ENCODE measurements at regions not wholly inside any gene's neighbourhood (a gene's known extent, or its start where the extent isn't known, plus 50 kb on each side); places are given as distances from the start of the nearest gene placed in this dataset.
"Not testable (repeated sequence)": the region's sequence is repeated elsewhere in the genome, so short reads cannot be mapped to it uniquely, and the experiment has no call there.

DNA sequence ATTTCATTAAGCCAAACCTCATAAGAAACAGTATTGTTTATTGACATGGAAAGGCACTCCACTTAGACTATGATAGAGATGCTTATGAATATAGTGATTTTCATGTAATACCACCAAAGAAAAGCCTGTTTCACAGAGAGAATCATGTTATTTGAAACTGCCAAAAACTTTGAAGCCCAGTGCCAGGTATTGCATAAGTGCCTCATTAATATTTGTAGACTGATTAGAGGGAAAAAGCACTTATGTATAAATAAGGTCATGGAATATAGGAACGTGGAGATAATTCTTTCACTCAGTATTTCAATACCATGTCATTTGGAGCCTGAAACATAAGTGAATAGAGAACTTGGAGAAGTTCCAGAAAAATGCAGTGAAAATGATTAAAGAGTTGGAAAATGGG, 162.6 kb upstream of the CRIM1 start:
- Histone ChIP-seq H3K27ac (no peak overlapping the region), H3K4me1 (no peaks in the 10 kb centered on the region), H3K36me3 (no peaks in the 10 kb centered on the region), H3K9me3 (no peaks in the 10 kb centered on the region), H3K27me3 (no peaks in the 10 kb centered on the region), H3K4me3 (no peak overlapping the region)
- TF ChIP-seq, protein P1, sequence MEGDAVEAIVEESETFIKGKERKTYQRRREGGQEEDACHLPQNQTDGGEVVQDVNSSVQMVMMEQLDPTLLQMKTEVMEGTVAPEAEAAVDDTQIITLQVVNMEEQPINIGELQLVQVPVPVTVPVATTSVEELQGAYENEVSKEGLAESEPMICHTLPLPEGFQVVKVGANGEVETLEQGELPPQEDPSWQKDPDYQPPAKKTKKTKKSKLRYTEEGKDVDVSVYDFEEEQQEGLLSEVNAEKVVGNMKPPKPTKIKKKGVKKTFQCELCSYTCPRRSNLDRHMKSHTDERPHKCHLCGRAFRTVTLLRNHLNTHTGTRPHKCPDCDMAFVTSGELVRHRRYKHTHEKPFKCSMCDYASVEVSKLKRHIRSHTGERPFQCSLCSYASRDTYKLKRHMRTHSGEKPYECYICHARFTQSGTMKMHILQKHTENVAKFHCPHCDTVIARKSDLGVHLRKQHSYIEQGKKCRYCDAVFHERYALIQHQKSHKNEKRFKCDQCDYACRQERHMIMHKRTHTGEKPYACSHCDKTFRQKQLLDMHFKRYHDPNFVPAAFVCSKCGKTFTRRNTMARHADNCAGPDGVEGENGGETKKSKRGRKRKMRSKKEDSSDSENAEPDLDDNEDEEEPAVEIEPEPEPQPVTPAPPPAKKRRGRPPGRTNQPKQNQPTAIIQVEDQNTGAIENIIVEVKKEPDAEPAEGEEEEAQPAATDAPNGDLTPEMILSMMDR (IDR thresholded peaks at IDR 0.05), result no peak
- no peak for ATAC-seq
- DNase-seq, result no peak
- 41 to 48% methylated on average over 1 of the region's 1 CpG for WGBS, 2 donors
- intact Hi-C loops (cut with DNase I), result no loop called here

DNA sequence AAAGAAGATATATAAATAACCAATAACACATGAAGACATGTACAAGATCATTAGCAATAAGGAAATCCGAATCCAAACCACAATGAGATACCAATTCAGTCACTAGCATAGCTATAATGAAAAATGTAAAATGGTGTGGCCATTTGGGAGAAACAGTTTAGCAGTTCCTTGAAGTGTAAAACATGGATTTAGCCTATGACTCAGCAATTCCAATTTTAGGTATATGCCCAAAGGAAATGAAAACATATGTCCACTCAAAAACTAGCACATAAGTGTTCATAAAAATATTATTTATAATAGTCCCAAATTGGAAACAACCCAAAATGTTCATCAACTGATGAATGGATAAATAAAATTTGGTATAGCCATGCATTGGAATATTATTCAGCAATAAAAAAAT, 165.5 kb upstream of the CRIM1 start:
- TF ChIP-seq, protein P1 (IDR thresholded peaks at IDR 0.05), result no peak
- H3K4me3 ChIP-seq, result no peak overlapping the region

DNA sequence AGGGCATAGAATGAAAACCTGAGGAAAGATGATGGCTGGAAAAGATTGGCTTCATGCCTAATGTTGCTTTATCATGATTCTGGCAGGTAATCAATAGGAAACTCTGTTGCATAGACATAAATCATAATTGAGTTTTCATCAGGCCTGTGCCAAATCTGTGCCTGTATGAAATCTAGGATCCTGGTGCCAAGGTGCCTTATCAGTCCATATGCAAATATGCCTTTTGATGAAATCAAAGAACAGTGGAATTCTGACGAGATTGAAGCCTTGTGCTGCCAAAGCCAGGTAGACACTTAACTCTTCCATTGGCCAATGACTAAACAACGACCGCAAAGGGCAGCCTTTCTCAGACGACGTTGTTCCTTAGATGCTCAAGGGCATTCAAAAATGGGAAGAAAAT, 170.0 kb upstream of the CRIM1 start:
- no peak for DNase-seq
- Histone ChIP-seq H3K27ac (no peak overlapping the region), H3K4me3 (no peak overlapping the region), H3K36me3 (no peaks in the 10 kb centered on the region), H3K9me3 (no peaks in the 10 kb centered on the region), H3K27me3 (no peaks in the 10 kb centered on the region), H3K4me1 (no peaks in the 10 kb centered on the region)
- no peak for ATAC-seq
- intact Hi-C loops (cut with DNase I), result no loop called here
- 84% methylated on average over 5 of the region's 5 CpGs for WGBS, 2 donors
- TF ChIP-seq, protein P1 (IDR thresholded peaks at IDR 0.05), result no peak

More for the DNA sequence above, 165.5 kb upstream of the CRIM1 start:
- H3K27me3 ChIP-seq, result no peaks in the 10 kb centered on the region
- intact Hi-C loops (cut with DNase I), result no loop called here
- ATAC-seq (no peak), DNase-seq (no peak)
- no peaks in the 10 kb centered on the region for H3K4me1 ChIP-seq
- H3K36me3 ChIP-seq, result no peaks in the 10 kb centered on the region
- H3K9me3 ChIP-seq, result no peaks in the 10 kb centered on the region
- WGBS, 2 donors, result 82 to 91% methylated on average over 1 of the region's 1 CpG
- H3K27ac ChIP-seq, result no peak overlapping the region

DNA sequence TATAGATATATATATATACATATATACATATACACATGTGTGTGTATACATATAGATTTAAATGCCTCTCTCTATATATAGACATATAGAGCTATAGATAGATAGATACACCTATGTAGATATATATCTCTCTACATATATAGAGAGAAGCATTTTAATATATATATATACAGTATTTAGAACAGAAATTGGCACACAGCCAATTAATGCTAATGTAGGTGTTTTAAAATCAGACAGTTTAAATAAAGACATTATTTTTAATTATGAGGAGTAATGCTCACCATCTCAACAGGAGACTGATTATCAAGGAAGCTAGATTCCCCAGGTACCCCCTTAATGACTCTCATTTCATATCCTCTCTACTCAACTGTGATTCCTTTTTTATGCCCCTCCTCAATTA, 170.7 kb upstream of the CRIM1 start:
- no peaks in the 10 kb centered on the region for H3K36me3 ChIP-seq
- no peak overlapping the region for H3K27ac ChIP-seq
- ATAC-seq (no peak), DNase-seq (no peak)
- H3K27me3 ChIP-seq, result no peaks in the 10 kb centered on the region
- H3K4me1 ChIP-seq, result no peaks in the 10 kb centered on the region
- TF ChIP-seq, protein P1 (IDR thresholded peaks at IDR 0.05), result no peak
- intact Hi-C loops (cut with DNase I), result no loop called here
- no peaks in the 10 kb centered on the region for H3K9me3 ChIP-seq
- H3K4me3 ChIP-seq, result no peak overlapping the region

DNA sequence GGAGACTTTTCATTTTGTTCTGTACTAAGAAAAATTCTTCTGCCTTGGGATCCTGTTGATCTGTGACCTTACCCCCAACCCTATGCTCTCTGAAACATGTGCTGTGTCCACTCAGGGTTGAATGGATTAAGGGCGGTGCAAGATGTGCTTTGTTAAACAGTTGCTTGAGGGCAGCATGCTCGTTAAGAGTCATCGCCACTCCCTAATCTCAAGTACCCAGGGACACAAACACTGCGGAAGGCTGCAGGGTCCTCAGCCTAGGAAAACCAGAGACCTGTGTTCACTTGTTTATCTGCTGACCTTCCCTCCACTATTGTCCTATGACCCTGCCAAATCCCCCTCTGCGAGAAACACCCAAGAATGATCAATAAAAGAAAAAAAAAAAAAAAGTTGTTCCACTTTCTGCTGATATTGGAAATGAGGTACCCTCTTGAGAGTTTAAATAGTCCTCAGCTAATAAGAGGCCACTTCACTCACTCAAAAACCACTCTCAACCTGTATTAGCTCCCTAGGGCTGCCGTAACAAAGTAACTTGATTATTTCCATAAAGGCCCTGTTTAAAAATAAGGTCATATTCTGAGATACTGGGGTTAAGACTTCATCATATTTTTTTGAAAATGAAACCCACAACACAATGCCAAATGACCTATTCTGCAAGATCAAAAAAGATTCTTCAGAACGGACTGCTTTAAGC, 174.6 kb upstream of the CRIM1 start:
- H3K4me3 ChIP-seq; H3K27me3 ChIP-seq; H3K27ac ChIP-seq; H3K9me3 ChIP-seq; DNase-seq; H3K4me1 ChIP-seq; H3K36me3 ChIP-seq; ATAC-seq; intact Hi-C loops (cut with DNase I): not testable (repeated sequence)
- WGBS, 2 donors, result 86 to 90% methylated on average over 7 of the region's 7 CpGs

DNA sequence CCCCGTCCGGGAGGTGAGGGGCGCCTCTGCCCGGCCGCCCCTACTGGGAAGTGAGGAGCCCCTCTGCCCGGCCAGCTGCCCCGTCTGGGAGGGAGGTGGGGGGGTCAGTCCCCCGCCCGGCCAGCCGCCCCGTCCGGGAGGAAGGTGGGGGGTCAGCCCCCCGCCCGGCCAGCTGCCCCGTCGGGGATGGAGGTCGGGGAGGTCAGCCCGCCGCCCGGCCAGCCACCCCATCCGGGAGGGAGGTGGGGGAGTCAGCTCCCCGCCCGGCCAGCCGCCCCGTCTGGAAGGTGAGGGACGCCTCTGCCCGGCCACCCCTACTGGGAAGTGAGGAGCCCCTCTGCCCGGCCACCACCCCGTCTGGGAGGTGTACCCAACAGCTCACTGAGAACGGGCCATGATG, 175.3 kb upstream of the CRIM1 start:
- DNase-seq; H3K4me3 ChIP-seq; intact Hi-C loops (cut with DNase I); H3K9me3 ChIP-seq; H3K36me3 ChIP-seq; H3K27ac ChIP-seq; H3K4me1 ChIP-seq; H3K27me3 ChIP-seq; ATAC-seq: not testable (repeated sequence)
- 92 to 97% methylated on average over 17 to 24 of the region's 30 CpGs for WGBS, 2 donors

DNA sequence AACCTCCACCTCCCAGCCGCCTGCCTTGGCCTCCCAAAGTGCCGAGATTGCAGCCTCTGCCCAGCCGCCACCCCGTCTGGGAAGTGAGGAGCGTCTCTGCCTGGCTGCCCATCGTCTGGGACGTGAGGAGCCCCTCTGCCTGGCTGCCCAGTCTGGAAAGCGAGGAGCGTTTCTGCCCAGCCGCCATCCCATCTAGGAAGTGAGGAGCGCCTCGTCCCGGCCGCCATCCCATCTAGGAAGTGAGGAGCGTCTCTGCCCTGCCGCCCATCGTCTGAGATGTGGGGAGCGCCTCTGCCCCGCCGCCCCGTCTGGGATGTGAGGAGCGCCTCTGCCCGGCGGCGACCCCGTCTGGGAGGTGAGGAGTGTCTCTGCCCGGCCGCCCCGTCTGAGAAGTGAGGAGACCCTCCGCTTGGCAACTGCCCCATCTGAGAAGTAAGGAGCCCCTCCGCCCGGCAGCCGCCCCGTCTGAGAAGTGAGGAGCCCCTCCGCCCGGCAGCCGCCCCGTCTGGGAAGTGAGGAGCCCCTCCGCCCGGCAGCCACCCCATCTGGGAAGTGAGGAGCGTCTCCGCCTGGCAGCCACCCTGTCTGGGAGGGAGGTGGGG, 175.8 kb upstream of the CRIM1 start:
- H3K36me3 ChIP-seq; H3K4me1 ChIP-seq; H3K27ac ChIP-seq; intact Hi-C loops (cut with DNase I); H3K4me3 ChIP-seq; H3K9me3 ChIP-seq; DNase-seq; ATAC-seq; H3K27me3 ChIP-seq: not testable (repeated sequence)
- 92 to 95% methylated on average over 20 to 37 of the region's 42 CpGs for WGBS, 2 donors

All from heart right ventricle (tissue), 16 donors.